ENCODE measurements at regions not wholly inside any gene's neighbourhood (a gene's known extent, or its start where the extent isn't known, plus 50 kb on each side); places are given as distances from the start of the nearest gene placed in this dataset.

DNA sequence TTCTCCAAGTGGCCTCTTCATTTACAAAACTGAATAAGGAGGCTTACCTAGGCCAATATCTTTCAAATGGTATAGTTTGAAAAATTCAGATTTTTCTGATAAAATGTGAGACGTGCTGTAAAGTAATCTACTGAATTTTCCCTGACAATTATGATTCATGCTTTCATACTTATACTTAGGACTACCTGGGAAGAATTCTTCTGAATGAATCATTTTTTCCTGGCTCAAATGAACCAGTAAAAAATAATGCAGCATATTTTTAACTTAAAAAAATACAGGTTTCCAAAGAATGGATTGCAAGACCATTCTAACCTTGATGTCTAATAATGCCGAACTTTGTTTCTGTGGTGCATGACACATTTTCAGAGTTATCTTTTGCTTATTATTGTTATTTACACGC, 375.4 kb downstream of the ZNF674 start:
- no peak for TF ChIP-seq EZH2 (IDR thresholded peaks at IDR 0.05; ENCODE audit: low read length)
- TF ChIP-seq, protein P1, sequence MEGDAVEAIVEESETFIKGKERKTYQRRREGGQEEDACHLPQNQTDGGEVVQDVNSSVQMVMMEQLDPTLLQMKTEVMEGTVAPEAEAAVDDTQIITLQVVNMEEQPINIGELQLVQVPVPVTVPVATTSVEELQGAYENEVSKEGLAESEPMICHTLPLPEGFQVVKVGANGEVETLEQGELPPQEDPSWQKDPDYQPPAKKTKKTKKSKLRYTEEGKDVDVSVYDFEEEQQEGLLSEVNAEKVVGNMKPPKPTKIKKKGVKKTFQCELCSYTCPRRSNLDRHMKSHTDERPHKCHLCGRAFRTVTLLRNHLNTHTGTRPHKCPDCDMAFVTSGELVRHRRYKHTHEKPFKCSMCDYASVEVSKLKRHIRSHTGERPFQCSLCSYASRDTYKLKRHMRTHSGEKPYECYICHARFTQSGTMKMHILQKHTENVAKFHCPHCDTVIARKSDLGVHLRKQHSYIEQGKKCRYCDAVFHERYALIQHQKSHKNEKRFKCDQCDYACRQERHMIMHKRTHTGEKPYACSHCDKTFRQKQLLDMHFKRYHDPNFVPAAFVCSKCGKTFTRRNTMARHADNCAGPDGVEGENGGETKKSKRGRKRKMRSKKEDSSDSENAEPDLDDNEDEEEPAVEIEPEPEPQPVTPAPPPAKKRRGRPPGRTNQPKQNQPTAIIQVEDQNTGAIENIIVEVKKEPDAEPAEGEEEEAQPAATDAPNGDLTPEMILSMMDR (optimal IDR thresholded peaks at IDR 0.05 in 1 of 3, IDR thresholded peaks at IDR 0.05 in 1 of 3, conservative IDR thresholded peaks at IDR 0.05 in 1 of 3; ENCODE audit: extremely low read depth in 1 of 3, insufficient read depth in 2 of 3, low read length in 3 of 3): no peak
